NT2/D1 (cell line): ENCODE measurements at regions not wholly inside any gene's neighbourhood (a gene's known extent, or its start where the extent isn't known, plus 50 kb on each side); places are given as distances from the start of the nearest gene placed in this dataset.
"Not testable (repeated sequence)": the region's sequence is repeated elsewhere in the genome, so short reads cannot be mapped to it uniquely, and the experiment has no call there.

Source experiments
- DNase-seq: peaks from one replicate; pipeline ENCODE4 v3.0.0-alpha.2; 2011; ENCODE audit warnings: low read depth, low spot score
- H3K27me3 ChIP-seq: 2 replicates; pipeline ENCODE4 v1.6.0; 2011; ENCODE audit warnings: mild to moderate bottlenecking; ENCODE audit not compliant: insufficient read length, insufficient read depth
- H3K36me3 ChIP-seq: 2 replicates; pipeline ENCODE4 v1.6.1; 2011; ENCODE audit warnings: mild to moderate bottlenecking, low read length, mixed read lengths; ENCODE audit not compliant: insufficient read depth, insufficient read length
- H3K4me1 ChIP-seq: 2 replicates; pipeline ENCODE4 v1.5.1; 2011; ENCODE audit not compliant: insufficient read depth, insufficient read length
- H3K4me3 ChIP-seq: 2 replicates; pipeline ENCODE4 v1.5.1; 2011; ENCODE audit warnings: low read depth; ENCODE audit not compliant: insufficient read length
- H3K9ac ChIP-seq: 2 replicates; pipeline ENCODE4 v1.6.0; 2011; ENCODE audit warnings: low read depth; ENCODE audit not compliant: insufficient read length
- H3K9me3 ChIP-seq: 2 replicates; pipeline ENCODE4 v1.5.1; 2011; ENCODE audit warnings: mild to moderate bottlenecking, low read length; ENCODE audit not compliant: insufficient read depth
- SUZ12 ChIP-seq: IDR thresholded peaks from 2 replicates; pipeline ENCODE4 v1.6.1; 2011; ENCODE audit not compliant: insufficient read length, insufficient read depth; ENCODE audit errors: extremely low read depth
- YY1 ChIP-seq: IDR thresholded peaks from 2 replicates; pipeline ENCODE4 v1.6.1; 2011; ENCODE audit not compliant: insufficient read length, insufficient read depth
- ZNF274 ChIP-seq: IDR thresholded peaks from 2 replicates; pipeline ENCODE4 v1.6.1; 2011; ENCODE audit warnings: mild to moderate bottlenecking, low read depth, low read length

GRCh38 chr2:192957425-192957824 lies 762.7 kb upstream of the TMEFF2 start:
- H3K9me3 ChIP-seq = 0 out of 2 replicates have a peak, but pooled peaks cover 7% of the 10 kb centered on the region
- no peaks in the 10 kb centered on the region for H3K27me3 ChIP-seq
- no peaks in the 10 kb centered on the region for H3K36me3 ChIP-seq
- H3K4me1 ChIP-seq = no peaks in the 10 kb centered on the region
- H3K4me3 ChIP-seq = no peak overlapping the region
- DNase-seq = no peak
- no peak overlapping the region for H3K9ac ChIP-seq
- no peak for TF ChIP-seq YY1
- TF ChIP-seq SUZ12 = no peak
- TF ChIP-seq ZNF274 = no peak

DNA sequence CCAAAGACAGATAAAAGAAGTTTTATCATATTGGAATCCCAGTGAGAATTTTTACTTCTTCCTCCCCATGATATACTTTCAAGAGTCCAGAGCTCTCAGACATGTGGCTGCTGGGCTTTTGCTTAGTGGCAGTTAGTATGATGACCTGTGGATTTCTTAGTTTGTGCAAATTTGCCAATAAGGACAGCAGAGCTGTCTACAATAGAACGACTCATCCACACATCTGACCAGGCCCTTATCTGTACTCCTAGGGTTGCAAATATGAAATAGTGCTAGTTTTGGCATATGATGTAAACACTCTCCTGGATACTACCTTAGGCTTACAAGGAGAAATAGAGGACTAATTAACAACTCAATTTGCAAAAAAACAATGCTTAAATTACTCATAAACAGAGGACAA lies 758.4 kb upstream of the TMEFF2 start:
- no peaks in the 10 kb centered on the region for H3K27me3 ChIP-seq
- no peaks in the 10 kb centered on the region for H3K9me3 ChIP-seq
- H3K4me3 ChIP-seq = no peak overlapping the region
- H3K4me1 ChIP-seq = no peaks in the 10 kb centered on the region
- no peaks in the 10 kb centered on the region for H3K36me3 ChIP-seq
- TF ChIP-seq ZNF274 (no peak), YY1 (no peak), SUZ12 (no peak)
- H3K9ac ChIP-seq = no peak overlapping the region
- no peak for DNase-seq

DNA sequence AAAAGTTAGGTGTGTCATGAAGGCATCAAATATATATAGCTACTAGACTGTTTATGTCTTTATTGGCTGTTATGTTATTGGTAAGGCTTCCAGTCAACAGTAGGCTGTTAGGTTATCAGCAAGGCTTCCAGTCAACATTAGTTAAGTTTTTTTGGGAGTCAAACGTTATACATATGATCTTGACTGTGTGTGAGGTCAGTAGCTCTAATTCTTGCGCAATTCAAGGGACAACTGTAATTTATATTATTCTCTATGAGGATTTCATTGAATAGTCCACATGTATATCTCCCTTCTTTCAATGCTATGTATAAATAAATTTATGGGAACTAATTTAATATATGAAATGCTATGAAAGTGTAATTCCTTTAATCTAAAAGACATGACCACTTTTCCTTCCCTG lies 757.5 kb upstream of the TMEFF2 start:
- TF ChIP-seq YY1 = no peak
- TF ChIP-seq SUZ12 = no peak
- TF ChIP-seq ZNF274 = no peak
- DNase-seq = no peak
- H3K27me3 ChIP-seq = no peaks in the 10 kb centered on the region
- H3K4me1 ChIP-seq = no peaks in the 10 kb centered on the region
- H3K36me3 ChIP-seq = no peaks in the 10 kb centered on the region
- no peak overlapping the region for H3K4me3 ChIP-seq
- H3K9ac ChIP-seq = no peak overlapping the region
- H3K9me3 ChIP-seq = no peaks in the 10 kb centered on the region

- H3K4me3 ChIP-seq = no peak overlapping the region
Measured at GRCh38 chr2:192948316-192948715, 753.6 kb upstream of the TMEFF2 start.

DNA sequence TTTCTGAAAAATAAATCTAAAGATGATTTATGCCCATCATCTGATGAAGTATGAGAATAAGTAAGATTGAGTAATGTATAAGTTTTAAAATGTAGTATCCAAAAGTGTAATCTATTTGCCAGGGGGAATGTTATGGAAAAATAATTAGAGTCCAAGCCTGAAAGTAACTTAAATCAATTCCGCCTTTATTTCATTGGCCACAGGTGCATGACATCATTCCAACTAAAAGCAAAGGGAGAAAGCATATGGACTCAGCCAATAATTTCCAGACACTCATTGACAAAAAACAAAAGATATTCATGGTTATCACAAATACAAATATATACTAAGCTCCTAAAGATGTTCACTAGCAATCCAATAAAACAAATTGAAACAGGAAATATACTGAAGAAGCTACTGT lies 752.6 kb upstream of the TMEFF2 start:
- no peak for DNase-seq

More at GRCh38 chr2:192948316-192948715, 753.6 kb upstream of the TMEFF2 start:
- no peaks in the 10 kb centered on the region for H3K27me3 ChIP-seq
- DNase-seq = no peak
- no peak for TF ChIP-seq ZNF274
- no peak for TF ChIP-seq YY1
- no peak for TF ChIP-seq SUZ12
- no peaks in the 10 kb centered on the region for H3K36me3 ChIP-seq
- H3K9ac ChIP-seq = no peak overlapping the region
- no peaks in the 10 kb centered on the region for H3K4me1 ChIP-seq
- H3K9me3 ChIP-seq = no peaks in the 10 kb centered on the region

DNA sequence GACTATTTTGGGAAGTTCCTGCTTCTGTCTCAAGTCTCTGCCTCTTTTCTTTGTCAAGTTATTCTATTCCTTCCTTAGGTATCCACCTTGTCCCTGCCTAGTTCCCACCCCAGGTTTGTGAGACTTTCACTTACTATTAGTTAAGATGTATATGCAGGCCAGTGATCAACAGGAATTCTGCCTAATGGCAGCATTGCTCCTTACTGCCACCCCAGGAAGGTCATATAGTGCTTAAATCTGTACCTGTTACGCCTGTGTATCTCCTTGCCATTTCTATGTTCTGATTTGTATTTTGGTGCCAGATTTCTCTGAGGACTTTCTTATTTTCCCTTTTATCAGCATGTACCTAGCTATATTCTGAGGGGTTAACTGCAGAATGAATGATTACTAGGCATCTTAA lies 746.0 kb upstream of the TMEFF2 start:
- no peaks in the 10 kb centered on the region for H3K36me3 ChIP-seq
- no peaks in the 10 kb centered on the region for H3K9me3 ChIP-seq
- H3K4me1 ChIP-seq = no peaks in the 10 kb centered on the region
- no peak for DNase-seq
- H3K4me3 ChIP-seq = no peak overlapping the region
- TF ChIP-seq SUZ12 (no peak), YY1 (no peak), ZNF274 (no peak)
- no peaks in the 10 kb centered on the region for H3K27me3 ChIP-seq
- no peak overlapping the region for H3K9ac ChIP-seq

More for the DNA sequence above, 752.6 kb upstream of the TMEFF2 start:
- no peak overlapping the region for H3K4me3 ChIP-seq
- no peaks in the 10 kb centered on the region for H3K4me1 ChIP-seq
- H3K9ac ChIP-seq = no peak overlapping the region
- no peaks in the 10 kb centered on the region for H3K36me3 ChIP-seq
- no peaks in the 10 kb centered on the region for H3K27me3 ChIP-seq
- TF ChIP-seq SUZ12 (no peak), YY1 (no peak), ZNF274 (no peak)
- H3K9me3 ChIP-seq = no peaks in the 10 kb centered on the region

DNA sequence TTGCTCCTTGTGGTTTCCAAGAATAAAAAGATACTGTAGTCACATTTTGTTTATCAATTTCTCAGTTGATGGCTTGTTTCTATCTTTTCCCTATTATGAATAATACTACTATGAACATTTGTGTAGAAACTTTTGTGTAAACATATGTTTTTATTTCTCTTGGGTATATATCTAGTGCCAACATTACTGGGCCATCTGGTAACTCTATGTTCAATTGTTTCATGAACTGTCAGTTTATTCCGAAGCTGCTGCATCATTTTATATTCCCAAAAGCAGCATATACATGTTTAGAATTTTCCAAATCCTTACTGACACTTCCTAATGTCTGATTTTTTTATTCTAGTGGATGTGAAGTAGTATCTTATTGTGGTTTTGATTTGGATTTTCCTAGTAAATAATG lies 737.6 kb upstream of the TMEFF2 start:
- Histone ChIP-seq H3K4me1 (no peaks in the 10 kb centered on the region), H3K36me3 (no peaks in the 10 kb centered on the region), H3K9ac (no peak overlapping the region), H3K9me3 (no peaks in the 10 kb centered on the region), H3K4me3 (no peak overlapping the region), H3K27me3 (no peaks in the 10 kb centered on the region)
- DNase-seq = no peak
- TF ChIP-seq ZNF274 = no peak
- TF ChIP-seq SUZ12 = no peak
- TF ChIP-seq YY1 = no peak

DNA sequence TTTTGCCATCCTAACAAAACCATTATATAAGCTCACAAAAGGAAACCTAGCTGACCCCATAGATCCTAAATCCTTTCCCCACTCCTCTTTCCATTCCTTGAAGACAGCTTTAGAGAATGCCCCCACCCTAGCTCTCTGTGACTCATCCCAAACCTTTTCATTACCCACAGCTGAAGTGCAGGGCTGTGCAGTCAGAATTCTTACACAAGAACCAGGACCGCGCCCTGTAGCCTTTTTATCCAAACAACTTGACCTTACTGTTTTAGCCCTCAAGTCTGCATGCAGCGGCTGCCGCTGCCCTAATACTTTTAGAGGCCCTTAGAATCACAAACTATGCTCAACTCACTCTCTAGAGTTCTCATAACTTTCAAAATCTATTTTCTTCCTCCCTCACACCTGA lies 726.9 kb upstream of the TMEFF2 start:
- not testable (repeated sequence) for H3K36me3 ChIP-seq, H3K27me3 ChIP-seq, H3K9ac ChIP-seq, H3K9me3 ChIP-seq, DNase-seq, H3K4me3 ChIP-seq, H3K4me1 ChIP-seq
